ENCODE measurements at regions not wholly inside any gene's neighbourhood (a gene's known extent, or its start where the extent isn't known, plus 50 kb on each side); places are given as distances from the start of the nearest gene placed in this dataset.
"Not testable (repeated sequence)": the region's sequence is repeated elsewhere in the genome, so short reads cannot be mapped to it uniquely, and the experiment has no call there.

DNA sequence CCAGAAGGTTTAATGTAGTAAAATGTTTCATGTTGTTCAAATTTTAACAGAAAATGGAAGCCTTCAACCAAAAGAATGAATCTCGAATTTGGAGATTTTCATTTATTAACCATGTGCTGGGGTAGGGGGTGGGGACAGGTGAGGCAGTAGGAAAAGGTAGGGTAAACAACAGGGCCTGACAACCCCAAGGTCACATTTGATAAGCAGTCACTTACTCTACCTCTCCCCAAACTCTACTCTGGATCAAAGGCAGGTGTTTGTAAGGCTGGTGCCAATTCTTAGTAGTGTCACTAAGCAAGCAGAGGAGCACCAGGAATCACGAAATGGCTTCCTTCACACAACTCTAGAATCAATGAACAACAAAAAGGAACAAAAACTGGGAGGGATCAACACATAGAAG is 138.0 kb downstream of the ZFAND4 start:
- Histone ChIP-seq H3K36me3 (ENCODE audit: control insufficient read depth in 1 of 2, insufficient read depth in 2 of 2, low read length in 1 of 2) (no peaks in the 10 kb centered on the region), H3K27ac (ENCODE audit: low read depth in 1 of 2, low read length in 2 of 2) (no peak overlapping the region), H3K4me1 (ENCODE audit: control insufficient read depth in 1 of 2, insufficient read depth in 2 of 2, low read length in 2 of 2) (no peaks in the 10 kb centered on the region), H3K9me3 (ENCODE audit: control insufficient read depth, low read length) (no peaks in the 10 kb centered on the region), H3K4me3 (ENCODE audit: low read length in 2 of 2) (no peak overlapping the region), H3K27me3 (ENCODE audit: control insufficient read depth in 1 of 2, insufficient read depth in 2 of 2, low read length in 1 of 2) (no peaks in the 10 kb centered on the region)
- ATAC-seq (ENCODE audit: low FRiP score) (no peak), DNase-seq (no peak)
- intact Hi-C loops (cut with DNase I) = no loop called here
- 93 to 98% methylated on average over 2 of the region's 2 CpGs for WGBS, 2 donors

DNA sequence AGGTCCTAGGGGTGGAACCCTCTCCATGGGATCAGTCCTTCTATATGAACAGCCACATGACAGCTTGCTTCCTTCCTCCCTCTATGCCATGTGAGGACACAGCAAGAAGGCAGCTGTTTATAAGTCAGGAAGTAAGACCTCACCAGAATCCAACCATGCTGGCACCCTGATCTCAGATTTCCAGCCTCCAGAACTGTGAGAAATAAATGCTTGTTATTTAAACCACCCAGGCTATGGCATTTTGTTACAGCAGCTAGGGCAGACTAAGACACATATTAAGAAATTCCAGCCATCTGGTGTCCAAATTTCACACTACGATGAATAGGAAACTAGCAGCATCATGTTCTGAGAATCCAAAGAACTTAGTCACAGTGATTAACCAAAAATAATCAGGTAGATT is 140.1 kb downstream of the ZFAND4 start:
- no peak for ATAC-seq (ENCODE audit: low FRiP score)
- no peaks in the 10 kb centered on the region for H3K4me1 ChIP-seq (ENCODE audit: control insufficient read depth in 1 of 2, insufficient read depth in 2 of 2, low read length in 2 of 2)

DNA sequence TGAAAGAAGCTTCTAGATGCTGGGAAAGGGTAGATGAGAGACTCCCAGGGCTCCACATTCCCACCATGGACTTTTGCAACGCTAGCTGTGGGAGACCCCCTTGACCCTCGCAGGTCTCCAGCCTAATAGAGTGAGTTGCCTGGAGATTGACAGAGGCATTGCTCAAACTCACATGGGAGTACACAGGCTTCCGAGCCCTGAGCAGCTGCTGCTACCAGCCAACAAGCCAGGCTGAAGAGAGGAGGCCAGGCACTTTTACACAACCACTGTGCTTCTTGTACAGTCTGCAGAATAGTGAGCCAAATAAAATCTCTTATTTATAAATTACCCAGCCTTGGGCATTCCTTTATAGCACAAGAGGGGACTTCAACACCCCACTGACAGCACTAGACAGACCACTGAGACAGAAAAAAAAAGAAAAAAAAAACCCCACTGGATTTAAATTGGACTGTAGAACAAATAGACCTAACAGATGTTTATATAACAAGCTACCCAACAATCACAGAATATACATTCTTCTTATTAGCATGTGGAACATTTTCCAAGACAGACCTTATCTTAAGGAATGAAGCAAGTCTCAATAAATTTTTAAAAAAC is 146.2 kb downstream of the ZFAND4 start:
- WGBS, 2 donors = 17 to 28% methylated on average over 3 of the region's 3 CpGs
- H3K27ac ChIP-seq (ENCODE audit: low read depth in 1 of 2, low read length in 2 of 2) = no peak overlapping the region
- ATAC-seq (ENCODE audit: low FRiP score) (no peak), DNase-seq (no peak)
- H3K9me3 ChIP-seq (ENCODE audit: control insufficient read depth, low read length) = no peaks in the 10 kb centered on the region
- intact Hi-C loops (cut with DNase I) = no loop called here
- no peaks in the 10 kb centered on the region for H3K4me1 ChIP-seq (ENCODE audit: control insufficient read depth in 1 of 2, insufficient read depth in 2 of 2, low read length in 2 of 2)
- H3K4me3 ChIP-seq (ENCODE audit: low read length in 2 of 2) = no peak overlapping the region
- H3K36me3 ChIP-seq (ENCODE audit: control insufficient read depth in 1 of 2, insufficient read depth in 2 of 2, low read length in 1 of 2) = no peaks in the 10 kb centered on the region
- H3K27me3 ChIP-seq (ENCODE audit: control insufficient read depth in 1 of 2, insufficient read depth in 2 of 2, low read length in 1 of 2) = no peaks in the 10 kb centered on the region

More for the DNA sequence above, 140.1 kb downstream of the ZFAND4 start:
- Histone ChIP-seq H3K36me3 (ENCODE audit: control insufficient read depth in 1 of 2, insufficient read depth in 2 of 2, low read length in 1 of 2) (no peaks in the 10 kb centered on the region), H3K9me3 (ENCODE audit: control insufficient read depth, low read length) (no peaks in the 10 kb centered on the region), H3K4me3 (ENCODE audit: low read length in 2 of 2) (no peak overlapping the region), H3K27ac (ENCODE audit: low read depth in 1 of 2, low read length in 2 of 2) (no peak overlapping the region), H3K27me3 (ENCODE audit: control insufficient read depth in 1 of 2, insufficient read depth in 2 of 2, low read length in 1 of 2) (no peaks in the 10 kb centered on the region)
- intact Hi-C loops (cut with DNase I) = no loop called here
- no peak for DNase-seq
- WGBS, 2 donors = 88 to 99% methylated on average over 1 of the region's 1 CpG

DNA sequence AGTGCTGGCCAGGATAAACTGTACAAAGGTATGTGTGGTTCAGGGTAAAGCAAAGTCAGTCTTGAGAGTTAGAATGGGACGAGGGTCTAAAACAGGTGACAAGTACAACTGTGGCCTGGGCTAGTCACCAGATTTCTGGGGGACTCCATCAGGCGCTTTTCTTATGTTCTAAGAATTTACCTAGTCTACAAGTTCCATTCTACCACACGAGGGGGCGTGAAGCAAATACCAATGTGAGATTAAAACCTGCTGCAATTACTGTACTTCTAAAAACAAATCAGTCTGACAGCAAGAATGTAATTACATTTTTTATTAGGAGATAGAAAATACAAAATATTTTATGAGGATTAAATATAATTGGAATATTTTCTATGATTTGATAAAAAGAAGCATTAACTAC is 146.5 kb downstream of the ALOX5 start:
- Histone ChIP-seq H3K9me3 (ENCODE audit: control insufficient read depth, low read length) (no peaks in the 10 kb centered on the region), H3K4me1 (ENCODE audit: control insufficient read depth in 1 of 2, insufficient read depth in 2 of 2, low read length in 2 of 2) (peaks cover 0 to 1% of the 10 kb centered on the region in 2 donors), H3K36me3 (ENCODE audit: control insufficient read depth in 1 of 2, insufficient read depth in 2 of 2, low read length in 1 of 2) (peaks cover 0 to 3% of the 10 kb centered on the region in 2 donors), H3K27ac (ENCODE audit: low read depth in 1 of 2, low read length in 2 of 2) (no peak overlapping the region), H3K4me3 (ENCODE audit: low read length in 2 of 2) (no peak overlapping the region), H3K27me3 (ENCODE audit: control insufficient read depth in 1 of 2, insufficient read depth in 2 of 2, low read length in 1 of 2) (no peaks in the 10 kb centered on the region)
- intact Hi-C loops (cut with DNase I) = no loop called here
- no peak for DNase-seq
- no peak for ATAC-seq (ENCODE audit: low FRiP score)
- 96% methylated on average over 4 of the region's 4 CpGs for WGBS, 2 donors

DNA sequence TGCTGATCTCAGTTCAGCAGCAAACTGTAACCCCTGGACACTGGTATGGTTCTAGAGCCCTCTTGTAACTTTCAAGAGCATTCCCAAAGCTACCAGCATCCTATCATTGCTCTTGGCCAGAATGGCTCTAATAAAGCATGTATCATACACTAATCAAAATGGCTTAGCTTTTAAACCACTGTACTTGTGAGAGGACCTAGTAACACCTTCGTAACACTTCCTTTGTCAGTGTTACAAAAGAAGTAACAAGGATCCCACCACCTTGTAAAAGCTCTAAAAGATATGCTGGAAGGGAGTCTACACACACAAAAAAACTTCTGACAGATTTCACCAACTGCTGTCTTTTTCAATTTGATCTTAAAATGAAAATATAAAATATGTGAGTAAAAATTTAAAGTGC is 144.7 kb downstream of the ALOX5 start:
- Histone ChIP-seq H3K36me3 (ENCODE audit: control insufficient read depth in 1 of 2, insufficient read depth in 2 of 2, low read length in 1 of 2) (peaks cover 0 to 3% of the 10 kb centered on the region in 2 donors), H3K27ac (ENCODE audit: low read depth in 1 of 2, low read length in 2 of 2) (no peak overlapping the region), H3K4me3 (ENCODE audit: low read length in 2 of 2) (no peak overlapping the region), H3K27me3 (ENCODE audit: control insufficient read depth in 1 of 2, insufficient read depth in 2 of 2, low read length in 1 of 2) (no peaks in the 10 kb centered on the region), H3K4me1 (ENCODE audit: control insufficient read depth in 1 of 2, insufficient read depth in 2 of 2, low read length in 2 of 2) (peaks cover 0 to 1% of the 10 kb centered on the region in 2 donors), H3K9me3 (ENCODE audit: control insufficient read depth, low read length) (no peaks in the 10 kb centered on the region)
- intact Hi-C loops (cut with DNase I) = no loop called here
- ATAC-seq (ENCODE audit: low FRiP score) = no peak
- DNase-seq = no peak
- WGBS, 2 donors = 98 to 100% methylated on average over 1 of the region's 1 CpG

DNA sequence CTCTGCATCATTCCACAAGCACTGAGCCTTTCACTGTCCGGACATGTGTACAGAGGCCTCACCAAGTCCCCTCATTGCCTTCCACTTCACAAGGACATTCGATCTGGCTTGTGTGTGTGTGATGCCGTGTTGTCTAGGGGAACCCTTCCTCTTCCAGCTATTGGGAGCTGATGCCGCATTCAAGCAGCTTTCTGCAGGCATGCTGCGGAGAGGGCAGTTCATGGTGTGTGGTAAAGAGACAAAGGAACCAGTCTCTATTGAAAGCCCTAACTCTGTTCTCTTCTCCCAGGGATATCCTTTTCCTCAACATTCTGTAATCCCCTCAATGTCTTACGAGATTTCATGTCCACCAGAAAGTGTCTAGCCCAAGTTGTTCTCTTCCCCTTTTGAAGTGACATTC is 141.6 kb downstream of the ALOX5 start:
- intact Hi-C loops (cut with DNase I) = no loop called here
- ATAC-seq (ENCODE audit: low FRiP score) (no peak), DNase-seq (no peak)
- WGBS, 2 donors = 90 to 92% methylated on average over 6 of the region's 6 CpGs
- Histone ChIP-seq H3K4me3 (ENCODE audit: low read length in 2 of 2) (no peak overlapping the region), H3K9me3 (ENCODE audit: control insufficient read depth, low read length) (no peaks in the 10 kb centered on the region), H3K27me3 (ENCODE audit: control insufficient read depth in 1 of 2, insufficient read depth in 2 of 2, low read length in 1 of 2) (no peaks in the 10 kb centered on the region), H3K27ac (ENCODE audit: low read depth in 1 of 2, low read length in 2 of 2) (no peak overlapping the region), H3K36me3 (ENCODE audit: control insufficient read depth in 1 of 2, insufficient read depth in 2 of 2, low read length in 1 of 2) (peaks cover 0 to 3% of the 10 kb centered on the region in 2 donors), H3K4me1 (ENCODE audit: control insufficient read depth in 1 of 2, insufficient read depth in 2 of 2, low read length in 2 of 2) (peaks cover 0 to 1% of the 10 kb centered on the region in 2 donors)

DNA sequence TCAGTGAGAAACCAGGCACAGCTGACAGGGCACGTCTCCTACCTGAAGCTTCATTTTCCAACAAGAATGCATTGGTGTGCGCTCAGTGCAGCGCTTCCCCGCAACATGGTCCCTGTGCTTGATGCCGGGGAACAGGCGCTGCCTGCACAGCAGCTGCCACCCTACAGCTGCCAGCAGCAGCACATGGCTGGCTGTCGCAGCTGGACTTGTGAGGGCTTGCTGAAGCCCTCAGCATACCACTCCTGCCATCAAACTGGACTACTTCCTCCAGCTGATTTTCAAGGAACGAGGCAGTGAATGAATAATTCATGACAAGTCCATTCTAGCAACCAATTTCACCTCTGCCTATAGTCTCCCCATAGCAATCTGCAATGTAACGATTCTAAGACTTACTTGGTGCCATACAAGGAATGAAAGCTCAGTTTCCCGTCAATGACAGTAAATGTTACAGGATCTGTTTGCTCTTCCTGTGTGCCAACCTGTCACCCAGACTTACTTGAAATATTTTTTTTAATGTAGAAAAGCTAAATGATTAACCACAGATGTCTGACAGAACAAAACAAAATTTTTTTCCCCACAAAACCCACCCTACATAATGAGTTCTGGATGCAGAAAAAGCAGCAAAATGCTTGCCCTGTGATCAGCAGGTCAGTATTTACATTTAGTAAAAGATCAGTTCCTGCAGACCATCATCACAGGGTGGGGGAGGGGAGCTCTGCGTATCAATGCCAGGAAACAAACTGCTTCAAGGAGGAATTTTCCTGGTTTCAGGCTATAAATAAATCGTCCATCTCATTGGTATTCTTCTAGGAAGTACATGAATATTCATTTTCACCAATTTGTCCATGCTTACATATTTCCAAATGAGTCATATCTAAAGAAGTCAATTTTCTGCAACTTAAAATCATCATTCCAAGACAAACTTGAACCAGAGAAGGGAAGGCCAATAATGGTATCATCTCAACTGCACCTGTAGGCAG is 140.6 kb downstream of the ALOX5 start:
- H3K4me1 ChIP-seq (ENCODE audit: control insufficient read depth in 1 of 2, insufficient read depth in 2 of 2, low read length in 2 of 2) = peaks cover 0 to 1% of the 10 kb centered on the region in 2 donors
- no peaks in the 10 kb centered on the region for H3K27me3 ChIP-seq (ENCODE audit: control insufficient read depth in 1 of 2, insufficient read depth in 2 of 2, low read length in 1 of 2)
- no peak for ATAC-seq (ENCODE audit: low FRiP score)
- DNase-seq = peak in 1 of 2 donors; percentile 44
- no peak overlapping the region for H3K4me3 ChIP-seq (ENCODE audit: low read length in 2 of 2)
- H3K9me3 ChIP-seq (ENCODE audit: control insufficient read depth, low read length) = no peaks in the 10 kb centered on the region
- no peak overlapping the region for H3K27ac ChIP-seq (ENCODE audit: low read depth in 1 of 2, low read length in 2 of 2)
- H3K36me3 ChIP-seq (ENCODE audit: control insufficient read depth in 1 of 2, insufficient read depth in 2 of 2, low read length in 1 of 2) = peaks cover 0 to under 1% of the 10 kb centered on the region in 2 donors
- intact Hi-C loops (cut with DNase I) = no loop called here
- WGBS, 2 donors = 79 to 84% methylated on average over 12 of the region's 12 CpGs

DNA sequence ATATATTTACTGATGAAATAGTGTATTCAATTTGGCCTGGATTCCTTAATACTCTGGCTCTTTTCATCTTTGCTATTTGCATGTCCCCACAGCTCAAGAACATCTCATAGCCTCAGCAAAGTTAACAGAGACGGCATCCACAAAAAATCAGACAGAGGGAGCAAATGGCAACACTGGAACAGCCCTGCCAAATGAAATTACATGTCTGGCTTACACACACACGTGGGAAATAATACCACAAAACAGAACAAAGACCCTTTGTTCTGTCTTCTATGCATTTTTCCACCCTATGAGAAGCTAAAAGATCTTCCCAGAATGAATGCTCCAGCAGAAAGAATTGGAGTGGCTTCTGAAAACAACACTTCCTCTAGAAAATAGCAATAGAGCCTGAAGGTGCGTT is 139.5 kb downstream of the ALOX5 start:
- Histone ChIP-seq H3K4me1 (ENCODE audit: control insufficient read depth in 1 of 2, insufficient read depth in 2 of 2, low read length in 2 of 2) (peaks cover 0 to 1% of the 10 kb centered on the region in 2 donors), H3K9me3 (ENCODE audit: control insufficient read depth, low read length) (no peaks in the 10 kb centered on the region), H3K4me3 (ENCODE audit: low read length in 2 of 2) (no peak overlapping the region), H3K27ac (ENCODE audit: low read depth in 1 of 2, low read length in 2 of 2) (no peak overlapping the region), H3K36me3 (ENCODE audit: control insufficient read depth in 1 of 2, insufficient read depth in 2 of 2, low read length in 1 of 2) (no peaks in the 10 kb centered on the region), H3K27me3 (ENCODE audit: control insufficient read depth in 1 of 2, insufficient read depth in 2 of 2, low read length in 1 of 2) (no peaks in the 10 kb centered on the region)
- ATAC-seq (ENCODE audit: low FRiP score) = no peak
- WGBS, 2 donors = 80 to 83% methylated on average over 3 of the region's 3 CpGs
- intact Hi-C loops (cut with DNase I) = no loop called here
- DNase-seq = no peak

DNA sequence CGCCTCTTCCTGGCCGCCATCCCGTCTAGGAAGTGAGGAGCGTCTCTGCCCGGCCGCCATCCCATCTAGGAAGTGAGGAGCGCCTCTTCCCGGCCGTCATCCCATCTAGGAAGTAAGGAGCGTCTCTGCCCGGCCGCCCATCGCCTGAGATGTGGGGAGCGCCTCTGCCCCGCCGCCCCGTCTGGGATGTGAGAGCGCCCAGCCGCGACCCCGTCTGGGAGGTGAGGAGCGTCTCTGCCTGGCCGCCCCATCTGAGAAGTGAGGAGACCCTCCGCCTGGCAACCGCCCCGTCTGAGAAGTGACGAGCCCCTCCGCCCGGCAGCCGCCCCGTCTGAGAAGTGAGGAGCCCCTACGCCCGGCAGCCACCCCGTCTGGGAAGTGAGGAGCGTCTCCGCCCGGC is 137.9 kb downstream of the ALOX5 start:
- H3K9me3 ChIP-seq (ENCODE audit: control insufficient read depth, low read length); intact Hi-C loops (cut with DNase I); H3K27me3 ChIP-seq (ENCODE audit: control insufficient read depth in 1 of 2, insufficient read depth in 2 of 2, low read length in 1 of 2); H3K4me1 ChIP-seq (ENCODE audit: control insufficient read depth in 1 of 2, insufficient read depth in 2 of 2, low read length in 2 of 2); ATAC-seq (ENCODE audit: low FRiP score); H3K36me3 ChIP-seq (ENCODE audit: control insufficient read depth in 1 of 2, insufficient read depth in 2 of 2, low read length in 1 of 2); DNase-seq; H3K4me3 ChIP-seq (ENCODE audit: low read length in 2 of 2); H3K27ac ChIP-seq (ENCODE audit: low read depth in 1 of 2, low read length in 2 of 2): not testable (repeated sequence)
- 97% methylated on average over 18 to 37 of the region's 37 CpGs for WGBS, 2 donors
